ENCODE measurements at regions not wholly inside any gene's neighbourhood (a gene's known extent, or its start where the extent isn't known, plus 50 kb on each side); places are given as distances from the start of the nearest gene placed in this dataset.
"Not testable (repeated sequence)": the region's sequence is repeated elsewhere in the genome, so short reads cannot be mapped to it uniquely, and the experiment has no call there.

DNA sequence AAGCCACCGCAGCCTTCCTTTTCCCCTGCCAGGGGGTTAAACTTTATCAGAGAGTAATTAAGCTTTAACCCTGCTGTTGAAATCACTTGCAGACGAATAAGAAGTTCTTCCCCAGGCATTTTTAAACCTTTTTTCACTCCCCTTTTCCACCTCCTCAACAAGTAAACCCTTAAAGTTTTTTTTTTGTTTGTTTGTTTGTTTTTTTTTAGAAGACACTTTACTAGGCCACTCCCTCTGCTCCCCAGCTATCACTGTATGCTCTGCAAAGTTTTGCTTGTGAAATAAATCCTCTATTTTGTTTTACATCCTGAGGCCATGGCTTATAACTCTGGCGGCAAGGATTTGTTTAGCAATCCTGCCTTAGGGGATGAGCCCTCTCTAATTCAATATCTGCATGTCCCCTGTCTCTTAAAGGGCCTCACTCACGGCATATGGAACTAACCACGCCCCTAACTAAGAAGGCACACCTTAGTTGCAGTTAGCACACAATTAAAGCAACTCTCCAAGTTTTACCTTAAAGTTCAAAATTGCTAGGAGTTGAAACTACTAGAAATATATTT, 1354.7 kb upstream of the LRRTM3 start:
- no peak for DNase-seq (ENCODE audit: low read depth, low spot score)

DNA sequence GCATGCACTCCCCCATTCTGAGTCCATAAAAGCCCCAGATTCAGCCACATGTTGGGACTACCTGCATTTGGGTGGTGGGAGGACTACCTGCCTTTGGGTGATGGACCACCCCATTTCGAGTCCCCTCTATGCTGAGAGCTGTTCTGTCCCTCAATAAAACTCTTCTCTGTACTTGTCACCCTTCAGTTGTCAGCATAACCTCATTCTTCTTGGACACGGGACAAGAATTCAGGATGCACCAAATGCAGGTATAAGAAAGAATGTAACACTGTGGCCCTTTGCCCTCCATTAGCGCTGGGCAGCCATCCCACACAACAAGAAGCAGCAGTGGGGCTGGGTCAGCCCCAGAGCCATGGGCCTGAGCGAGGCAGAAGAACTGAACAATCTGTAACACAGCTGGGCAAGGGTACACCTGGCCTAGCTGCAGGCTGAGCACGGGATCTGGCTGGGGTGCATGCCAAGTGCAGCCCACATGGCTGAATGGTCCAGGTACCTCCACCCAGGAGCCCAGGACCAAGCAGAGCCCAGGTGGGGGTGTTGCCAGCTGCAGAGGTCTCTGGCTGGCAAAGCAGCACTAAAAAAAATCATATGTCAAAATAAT, 1344.3 kb upstream of the LRRTM3 start:
- DNase-seq (ENCODE audit: low read depth, low spot score): no peak

DNA sequence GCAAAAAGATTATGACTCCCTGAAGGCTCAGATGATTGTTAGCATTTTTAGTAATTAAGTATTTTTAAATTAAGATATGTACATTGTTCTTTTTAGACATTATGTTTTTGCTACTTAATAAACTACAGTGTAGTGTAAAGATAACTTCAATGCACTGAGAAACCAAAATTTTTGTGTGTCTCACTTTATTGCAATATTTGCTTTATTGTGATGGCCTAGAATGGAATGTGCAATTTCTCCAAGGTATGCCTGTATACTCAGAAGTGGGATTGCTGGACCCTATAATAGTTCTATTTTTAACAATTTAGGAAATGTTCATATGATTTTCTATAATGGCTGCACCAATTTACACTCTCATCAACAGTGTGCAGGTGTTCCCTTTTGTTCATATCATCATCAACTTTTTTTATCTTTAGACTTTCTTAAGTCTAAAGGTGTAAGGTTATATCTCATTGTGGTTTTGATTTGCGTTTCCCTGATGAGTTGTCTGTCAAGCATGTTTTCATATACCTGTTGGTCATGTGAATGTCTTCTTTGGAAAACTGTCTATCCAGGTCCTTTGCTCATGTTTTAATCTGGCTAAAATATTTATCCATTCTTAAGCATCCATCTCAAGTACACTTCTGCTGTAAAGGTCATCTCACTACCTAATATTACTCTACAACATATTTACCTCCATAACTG, 1323.5 kb upstream of the LRRTM3 start:
- DNase-seq (ENCODE audit: low read depth, low spot score): no peak

DNA sequence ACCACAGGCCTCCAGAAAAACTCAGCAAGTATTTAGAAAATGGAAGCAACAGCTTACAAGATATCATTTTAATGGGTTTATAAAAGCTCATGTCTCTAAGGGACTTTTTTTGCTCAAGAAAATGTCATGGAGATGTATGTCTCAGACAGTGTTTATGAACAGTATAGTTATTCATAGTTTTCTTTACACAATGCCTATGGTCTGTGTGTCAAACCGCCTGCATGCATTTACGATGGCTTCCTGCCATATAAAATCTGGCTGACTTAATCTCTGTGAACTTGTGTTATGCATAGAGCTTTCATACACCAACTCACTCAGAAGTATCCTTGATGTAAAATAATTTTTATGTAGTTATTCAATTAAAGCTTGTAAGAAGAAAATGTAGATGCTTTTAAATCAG, 1314.2 kb upstream of the LRRTM3 start:
- DNase-seq (ENCODE audit: low read depth, low spot score): peak; percentile 3

DNA sequence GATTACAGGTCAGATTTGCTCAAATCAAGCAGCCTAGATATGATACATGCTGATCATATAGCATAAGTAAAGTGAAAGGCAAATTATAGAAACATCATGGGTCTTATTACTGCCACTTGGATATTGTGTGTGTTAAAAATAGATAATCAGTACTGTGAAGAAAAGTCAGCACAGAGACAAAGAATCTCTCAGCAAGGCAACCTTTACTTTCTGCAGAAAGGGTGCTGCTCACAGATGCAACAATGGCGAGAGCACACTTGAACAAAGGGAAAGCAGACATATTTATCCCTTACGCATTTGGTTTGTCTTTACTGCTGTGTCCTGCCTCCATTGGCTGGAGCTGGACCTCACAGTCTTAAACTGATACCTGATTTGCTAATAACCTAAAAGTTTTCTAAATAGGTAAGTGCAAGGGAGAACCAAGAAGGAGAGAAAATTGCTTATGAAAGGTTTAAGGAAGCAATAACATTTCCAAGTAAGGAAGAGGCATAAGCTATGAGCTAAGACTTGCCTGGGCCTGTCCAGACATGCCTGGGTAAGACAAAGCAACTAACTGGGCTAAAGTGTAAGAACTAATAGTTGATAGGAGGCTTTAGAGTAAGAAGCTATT, 1310.8 kb upstream of the LRRTM3 start:
- DNase-seq (ENCODE audit: low read depth, low spot score): no peak

DNA sequence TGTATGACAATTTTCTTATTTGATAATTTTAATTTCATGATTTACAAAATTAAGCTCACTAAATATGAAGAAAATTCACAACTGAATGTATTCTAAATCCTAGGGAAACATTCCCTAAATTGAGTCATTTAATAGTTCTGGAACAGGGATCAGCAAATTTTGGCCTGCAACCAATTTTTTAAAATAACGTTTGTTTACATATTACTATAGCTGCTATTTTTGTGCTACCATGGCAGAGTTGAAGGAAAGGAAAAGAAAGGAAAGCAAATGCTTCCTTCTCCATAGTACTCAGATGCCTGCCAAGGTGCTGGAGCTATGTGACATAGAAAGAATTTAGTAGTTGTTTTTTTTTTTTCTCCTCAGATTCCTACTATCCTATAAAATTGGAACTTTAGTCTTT, 1307.7 kb upstream of the LRRTM3 start:
- no peak for DNase-seq (ENCODE audit: low read depth, low spot score)

DNA sequence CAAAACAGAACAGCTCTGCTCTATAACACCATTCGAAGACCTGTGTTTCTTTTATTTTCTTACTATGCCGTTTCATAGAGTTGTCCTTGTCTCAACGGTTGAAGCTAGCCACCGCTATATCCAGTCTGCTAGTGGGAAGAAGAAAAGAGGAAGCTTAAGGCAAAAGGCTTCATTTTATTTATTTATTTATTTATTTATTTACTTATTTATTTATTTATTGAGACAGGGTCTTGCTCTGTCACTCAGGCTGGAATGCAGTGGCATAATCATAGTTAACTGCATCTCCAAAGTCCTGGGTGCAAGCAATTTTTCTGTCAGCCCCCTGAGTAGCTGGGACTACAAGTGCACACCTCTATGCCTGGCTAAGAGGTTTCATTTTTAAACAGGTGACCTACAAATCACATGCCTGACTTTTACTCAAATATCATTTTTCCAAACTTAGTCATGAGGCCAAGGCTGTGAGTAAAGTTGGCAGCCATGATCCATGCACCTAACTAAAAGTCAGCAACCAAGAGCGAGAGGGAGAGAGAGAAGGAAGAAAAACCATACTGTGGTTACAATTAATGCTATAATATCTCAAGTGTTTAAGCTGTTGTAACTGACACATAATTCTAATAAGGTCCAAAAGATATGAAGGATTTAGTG, 1305.3 kb upstream of the LRRTM3 start:
- no peak for DNase-seq (ENCODE audit: low read depth, low spot score)

DNA sequence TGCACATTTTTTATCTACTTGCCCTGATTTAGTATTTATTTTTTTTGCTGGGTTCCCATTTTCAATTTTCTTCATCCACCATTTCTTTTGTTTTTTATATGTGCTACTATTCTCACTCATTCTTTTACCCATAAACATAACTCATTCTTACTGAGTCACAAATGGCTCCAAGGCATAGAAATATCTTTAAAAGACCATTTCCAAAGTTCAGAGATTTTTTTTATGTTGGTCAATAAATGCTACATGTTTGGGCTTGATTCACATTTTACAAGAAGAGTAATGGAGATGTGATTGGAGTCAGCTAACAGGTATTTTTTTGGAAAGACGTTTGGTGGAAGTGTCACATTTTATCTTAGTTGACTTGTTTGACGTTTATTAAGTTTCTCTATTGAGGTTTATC, 1303.2 kb upstream of the LRRTM3 start:
- DNase-seq (ENCODE audit: low read depth, low spot score): no peak

DNA sequence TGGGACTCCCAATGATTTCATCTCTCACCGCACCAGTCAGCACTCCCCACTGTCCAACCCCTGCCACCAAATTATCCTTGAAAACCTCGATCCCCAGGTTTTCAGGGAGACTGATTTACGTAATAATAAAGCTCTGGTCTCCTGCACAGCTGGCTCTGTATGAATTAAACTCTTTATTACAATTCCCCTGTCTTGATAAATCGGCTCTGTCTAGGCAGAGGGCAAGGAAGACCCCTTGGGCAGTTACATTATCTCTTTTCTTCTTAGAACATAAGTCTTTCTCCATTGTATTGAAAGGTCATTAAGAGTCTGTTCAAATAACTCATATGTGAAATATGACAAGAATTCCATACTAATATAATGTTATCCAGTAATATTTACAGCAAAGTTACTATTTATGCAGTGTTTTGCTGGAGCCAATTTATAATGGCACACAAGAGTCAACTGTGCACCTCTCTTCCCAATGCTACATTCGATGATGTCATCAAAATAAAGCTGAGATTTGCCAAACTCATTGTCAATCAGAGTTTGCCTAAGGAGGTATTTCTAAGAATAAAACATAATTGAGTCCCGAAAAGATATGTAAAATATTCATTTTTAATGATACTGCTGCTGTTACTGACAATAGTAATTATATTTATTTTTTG, 1297.2 kb upstream of the LRRTM3 start:
- no peak for DNase-seq (ENCODE audit: low read depth, low spot score)

DNA sequence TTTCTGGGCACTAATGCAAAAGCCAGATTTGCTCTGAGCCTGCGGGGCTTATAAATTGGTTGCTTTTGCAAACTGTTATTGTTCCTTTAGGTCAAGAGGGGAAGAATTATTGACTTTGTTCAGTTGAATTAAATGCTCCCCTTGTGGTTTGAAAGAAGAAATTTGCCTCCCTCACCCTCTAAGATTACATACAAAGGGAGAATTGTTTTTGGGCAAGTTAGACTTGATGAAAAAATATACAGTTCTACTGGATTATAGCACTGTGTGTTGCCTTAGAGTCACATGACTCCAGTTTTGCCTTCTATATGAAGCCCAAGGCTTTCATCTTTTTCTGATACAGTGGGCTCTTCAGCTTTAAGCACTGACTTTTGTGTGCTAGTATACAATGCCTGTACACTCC, 1265.8 kb upstream of the LRRTM3 start:
- no peak for DNase-seq (ENCODE audit: low read depth, low spot score)

DNA sequence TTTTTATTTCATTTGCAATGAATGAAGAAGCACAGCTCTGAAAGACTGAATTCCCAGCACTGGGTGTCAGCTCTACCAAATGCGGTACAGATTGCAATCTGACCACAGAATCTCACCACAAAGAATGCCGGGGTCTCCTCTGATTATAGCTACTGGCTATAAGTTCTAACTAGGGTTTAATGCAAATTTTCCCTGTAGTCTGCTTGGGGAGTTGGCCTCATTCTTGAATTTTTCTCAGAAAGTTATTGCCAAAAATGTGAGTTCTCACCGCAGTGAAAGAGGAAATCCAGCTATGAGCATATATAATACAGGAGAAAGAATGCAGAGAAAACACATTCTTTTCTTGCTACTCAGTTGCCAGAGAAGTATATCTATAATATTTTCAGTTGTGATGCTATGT, 1255.7 kb upstream of the LRRTM3 start:
- DNase-seq (ENCODE audit: low read depth, low spot score): no peak

DNA sequence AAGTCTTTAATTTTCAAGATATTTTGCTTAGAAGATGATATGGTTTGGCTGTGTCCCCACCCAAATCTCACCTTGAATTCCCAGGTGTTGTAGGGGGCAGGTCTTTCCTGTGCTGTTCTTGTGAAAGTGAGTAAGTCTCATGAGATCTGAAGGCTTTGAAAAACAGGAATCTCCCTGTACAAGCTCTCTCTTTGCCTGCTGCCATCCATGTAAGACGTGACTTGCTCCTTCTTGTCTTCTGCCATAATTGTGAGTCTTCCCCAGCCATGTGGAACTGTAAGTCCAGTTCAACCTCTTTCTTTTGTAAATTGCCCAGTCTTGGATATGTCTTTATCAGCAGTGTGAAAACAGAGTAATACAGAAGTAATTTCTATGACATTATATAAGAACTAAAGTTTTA, 1255.2 kb upstream of the LRRTM3 start:
- DNase-seq (ENCODE audit: low read depth, low spot score): not testable (repeated sequence)

DNA sequence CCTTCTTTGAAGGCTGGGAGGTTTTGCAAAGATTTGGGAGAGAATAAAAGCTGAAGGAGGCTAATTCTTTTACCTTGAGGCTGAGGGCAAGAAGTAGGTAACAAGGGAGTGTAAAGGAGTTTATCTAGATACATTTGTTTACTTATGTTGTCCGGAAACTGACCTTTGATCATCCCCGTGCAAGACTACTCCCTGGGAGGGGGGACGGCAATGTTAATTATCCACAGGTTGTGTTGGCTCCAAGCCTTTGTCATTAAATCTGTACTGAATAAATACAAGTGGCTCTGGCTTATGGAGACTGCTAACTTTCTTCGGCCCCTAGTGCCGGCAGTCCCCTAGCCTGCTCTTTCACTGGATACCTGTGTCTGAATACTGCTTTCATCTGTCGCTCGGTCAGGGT, 1250.6 kb upstream of the LRRTM3 start:
- no peak for DNase-seq (ENCODE audit: low read depth, low spot score)

DNA sequence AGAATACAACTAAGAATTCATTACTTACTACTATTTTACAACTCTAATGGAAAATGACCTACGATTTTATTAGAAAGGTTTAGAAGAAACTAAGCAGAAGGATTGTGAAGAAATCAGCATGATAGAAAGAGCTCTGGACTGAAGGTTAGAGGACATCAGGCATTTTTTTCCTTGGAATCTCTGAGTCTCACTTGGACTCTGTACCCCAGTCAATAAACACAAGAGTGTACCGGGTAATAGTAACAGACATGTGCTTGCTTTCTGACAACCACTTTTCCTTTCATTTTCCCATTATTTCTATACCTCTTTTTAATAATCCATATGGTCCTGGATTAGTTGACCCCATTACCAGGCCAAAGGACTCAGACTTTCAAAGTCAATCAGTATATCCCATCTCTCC, 1240.9 kb upstream of the LRRTM3 start:
- DNase-seq (ENCODE audit: low read depth, low spot score): no peak

DNA sequence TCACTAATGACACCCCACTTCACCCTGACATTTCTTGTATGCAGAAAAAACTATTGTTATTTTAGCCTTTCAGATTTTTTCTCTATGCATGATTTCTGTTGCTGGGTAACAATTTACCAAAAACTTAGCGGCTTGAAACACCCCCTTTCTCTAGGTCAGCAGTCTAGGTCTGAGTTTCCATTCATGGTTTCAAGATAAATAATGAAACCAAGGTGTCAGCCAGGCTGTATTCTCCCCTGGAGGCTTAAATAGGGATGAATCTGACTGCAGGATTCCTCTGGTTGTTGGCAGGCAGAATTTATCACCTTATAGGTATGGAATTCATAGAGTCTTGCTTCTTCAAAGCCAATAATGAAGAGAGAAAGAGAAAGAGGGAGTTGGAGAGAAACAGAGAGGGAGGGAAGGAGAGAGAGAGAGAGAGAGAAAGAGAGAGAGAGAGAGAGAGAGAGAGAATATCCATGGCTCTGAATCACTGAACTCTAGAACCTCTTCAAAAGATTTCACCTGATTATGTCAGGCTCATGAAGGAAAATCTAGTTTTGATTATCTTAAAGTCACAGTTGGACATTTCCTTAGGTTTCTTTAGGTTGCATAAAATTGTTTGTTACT, 1224.6 kb upstream of the LRRTM3 start:
- DNase-seq (ENCODE audit: low read depth, low spot score): no peak

DNA sequence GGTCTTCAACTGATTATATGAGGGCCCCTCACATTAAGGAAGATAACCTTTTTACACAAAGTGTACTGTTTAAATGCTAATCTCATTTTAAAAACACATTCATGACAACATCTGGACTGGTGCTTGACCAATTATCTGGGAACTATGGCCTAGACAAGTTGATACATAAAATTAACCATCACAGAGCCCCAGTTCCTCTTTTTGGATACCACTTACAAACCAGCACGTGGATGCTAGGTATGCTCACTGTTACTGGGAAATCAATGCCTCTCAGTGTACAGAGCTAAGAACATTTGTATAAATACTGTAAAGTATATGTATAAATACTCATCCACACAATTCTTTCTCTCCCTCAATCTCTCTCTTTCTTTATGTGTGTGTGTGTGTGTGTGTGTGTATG, 1217.8 kb upstream of the LRRTM3 start:
- DNase-seq (ENCODE audit: low read depth, low spot score): no peak

DNA sequence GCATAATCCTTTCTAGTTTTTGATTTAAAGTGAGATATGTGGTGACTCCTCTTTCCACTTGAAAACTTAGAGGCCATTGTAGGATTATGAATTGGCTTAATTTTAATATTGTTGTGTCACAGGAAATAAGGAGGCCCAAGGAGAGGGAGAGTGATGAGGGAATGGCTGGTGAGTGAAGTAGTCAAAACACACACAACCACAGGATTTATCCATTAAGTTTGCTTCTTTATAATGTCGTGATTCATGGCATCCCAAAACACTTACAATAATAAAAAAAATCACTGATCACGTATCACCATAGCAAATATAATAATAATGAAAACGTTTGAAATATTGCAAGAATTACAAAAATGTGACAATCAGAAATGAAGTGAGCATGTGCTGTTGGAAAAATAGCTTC, 1215.5 kb upstream of the LRRTM3 start:
- DNase-seq (ENCODE audit: low read depth, low spot score): no peak

DNA sequence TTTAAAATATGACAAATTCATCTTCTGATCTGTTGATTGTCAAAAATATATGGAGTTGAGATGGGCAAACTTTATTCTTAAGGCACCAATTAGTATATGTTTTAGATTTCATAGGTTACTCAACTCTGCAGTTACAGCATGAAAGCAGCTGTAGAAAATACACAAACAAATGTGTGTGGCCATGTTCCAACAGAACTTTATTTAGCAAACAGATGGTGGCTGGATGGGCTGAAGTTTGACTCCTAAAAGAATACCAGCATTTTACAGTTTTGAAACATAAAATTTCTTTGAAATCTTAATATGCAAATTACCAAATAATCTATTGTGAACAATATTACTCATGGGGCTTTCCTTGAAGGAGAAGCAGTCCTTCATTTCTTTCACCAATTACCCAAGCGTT, 1206.0 kb upstream of the LRRTM3 start:
- no peak for DNase-seq (ENCODE audit: low read depth, low spot score)

DNA sequence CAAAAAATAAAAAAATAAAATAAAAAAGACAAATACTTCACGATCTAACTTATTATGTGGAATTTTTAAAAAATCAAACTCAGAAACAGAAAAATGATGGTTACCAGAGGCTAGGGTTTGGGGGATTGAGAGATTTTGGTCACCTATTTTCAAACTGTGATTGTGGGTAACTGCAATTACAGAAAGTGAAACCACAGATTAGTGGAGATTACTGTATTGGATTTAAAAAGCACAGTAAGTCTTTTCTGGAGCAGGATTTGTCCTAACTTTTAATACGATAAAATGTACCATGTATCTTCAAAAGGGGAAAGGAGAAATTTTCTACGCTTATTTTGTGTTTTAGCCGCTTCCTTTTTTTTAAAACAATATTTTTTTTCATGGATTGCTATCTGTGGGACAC, 1204.9 kb upstream of the LRRTM3 start:
- no peak for DNase-seq (ENCODE audit: low read depth, low spot score)

DNA sequence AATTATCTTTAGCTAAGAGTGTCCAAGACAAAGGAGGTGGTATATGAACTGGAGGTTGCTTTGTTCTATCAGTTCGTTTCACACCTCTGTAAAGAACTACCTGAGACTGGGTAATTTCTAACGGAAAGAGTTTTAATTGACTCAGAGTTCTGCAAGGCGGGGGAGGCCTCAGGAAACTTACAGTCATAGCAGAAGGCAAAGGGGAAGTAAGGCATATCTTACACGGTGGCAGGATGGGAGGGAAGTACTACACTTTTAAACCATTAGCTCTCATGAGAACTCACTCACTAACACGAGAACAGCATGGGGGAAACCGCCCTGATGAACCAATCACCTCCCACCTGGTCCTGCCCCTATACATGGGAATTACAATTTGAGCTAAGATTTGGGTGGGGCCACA, 1202.3 kb upstream of the LRRTM3 start:
- DNase-seq (ENCODE audit: low read depth, low spot score): no peak

DNA sequence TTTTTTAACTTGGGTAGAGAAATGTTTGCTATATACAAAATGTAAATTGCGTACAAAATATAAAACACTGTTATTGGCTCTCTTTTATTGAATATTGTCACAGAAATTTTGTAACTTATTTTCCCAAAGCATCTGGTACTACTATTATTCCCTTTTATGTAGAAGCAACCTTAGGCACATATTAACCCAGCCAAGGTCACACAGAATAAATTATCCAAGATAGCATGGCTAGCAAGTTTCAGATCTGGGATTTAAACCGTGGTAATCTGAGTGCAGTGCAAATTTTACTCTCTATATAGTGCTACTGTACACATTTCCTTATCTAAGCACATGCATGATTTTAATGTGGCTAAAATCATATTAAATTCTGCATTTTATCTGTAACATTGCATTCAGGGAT, 1190.5 kb upstream of the LRRTM3 start:
- DNase-seq (ENCODE audit: low read depth, low spot score): no peak

DNA sequence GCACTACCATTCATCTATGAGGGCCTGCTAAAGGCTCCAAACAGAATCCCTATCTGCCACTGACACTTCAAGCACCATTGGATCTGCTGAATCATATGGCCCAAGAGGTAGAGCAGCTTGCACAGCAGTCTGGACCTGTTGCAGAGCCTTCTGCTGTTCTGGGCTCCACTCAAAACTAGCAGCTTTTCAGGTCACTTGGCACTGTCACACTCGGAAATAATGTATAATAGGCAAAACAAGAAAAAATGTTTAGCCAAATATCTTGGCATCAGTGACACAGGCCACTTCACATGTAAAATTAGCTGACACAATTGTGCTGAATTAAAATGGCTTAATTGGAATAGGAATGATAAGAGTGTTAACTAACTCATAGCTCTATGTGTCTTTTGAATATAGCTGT, 1182.9 kb upstream of the LRRTM3 start:
- no peak for DNase-seq (ENCODE audit: low read depth, low spot score)
